HG03575 (cell line): ENCODE measurements at regions not wholly inside any gene's neighbourhood (a gene's known extent, or its start where the extent isn't known, plus 50 kb on each side); places are given as distances from the start of the nearest gene placed in this dataset.
"Not testable (repeated sequence)": the region's sequence is repeated elsewhere in the genome, so short reads cannot be mapped to it uniquely, and the experiment has no call there.

ENCODE experiments used
- ATAC-seq: cut with Tn5 transposase; IDR thresholded peaks from one replicate; pipeline ENCODE4 v1.9.1; 2021; ENCODE audit not compliant: unreplicated experiment, insufficient number of reproducible peaks, low FRiP score; ENCODE audit errors: extremely low read depth

- not testable (repeated sequence) for ATAC-seq
These were observed 60.0 kb upstream of the GPC3 start for GRCh38 chrX:134045372-134045771.

DNA sequence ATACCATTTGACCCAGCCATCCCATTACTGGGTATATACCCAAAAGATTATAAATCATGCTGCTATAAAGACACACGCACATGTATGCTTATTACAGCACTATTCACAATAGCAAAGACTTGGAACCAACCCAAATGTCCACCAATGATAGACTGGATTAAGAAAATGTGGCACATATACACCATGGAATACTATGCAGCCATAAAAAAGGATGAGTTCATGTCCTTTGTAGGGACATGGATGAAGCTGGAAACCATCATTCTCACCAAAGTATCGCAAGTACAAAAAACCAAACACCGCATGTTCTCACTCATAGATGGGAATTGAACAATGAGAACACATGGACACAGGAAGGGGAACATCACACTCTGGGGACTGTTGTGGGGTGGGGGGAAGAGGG is 81.7 kb upstream of the GPC3 start:
- ATAC-seq = not testable (repeated sequence)

- not testable (repeated sequence) for ATAC-seq
These were observed 86.5 kb upstream of the GPC3 start for GRCh38 chrX:134071899-134072298.

DNA sequence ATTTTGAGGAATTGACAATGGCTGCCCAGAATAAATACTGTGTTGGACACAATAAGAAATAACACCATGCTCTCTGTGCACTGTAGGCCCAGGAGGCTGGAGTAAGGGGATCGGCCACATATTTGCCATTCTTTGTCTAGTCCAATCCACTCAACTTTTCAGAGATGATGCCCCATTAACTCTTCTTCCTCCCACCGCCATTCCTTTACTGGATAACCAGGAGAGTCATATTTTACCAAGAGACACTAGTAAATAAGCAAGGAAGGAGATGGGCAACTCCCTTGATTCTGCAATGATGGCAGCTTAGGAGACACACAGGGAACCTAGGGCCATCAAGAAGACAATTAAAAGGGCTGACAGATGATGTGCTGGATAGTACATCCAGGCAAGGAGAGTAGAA is 87.9 kb upstream of the GPC3 start:
- ATAC-seq = no peak

DNA sequence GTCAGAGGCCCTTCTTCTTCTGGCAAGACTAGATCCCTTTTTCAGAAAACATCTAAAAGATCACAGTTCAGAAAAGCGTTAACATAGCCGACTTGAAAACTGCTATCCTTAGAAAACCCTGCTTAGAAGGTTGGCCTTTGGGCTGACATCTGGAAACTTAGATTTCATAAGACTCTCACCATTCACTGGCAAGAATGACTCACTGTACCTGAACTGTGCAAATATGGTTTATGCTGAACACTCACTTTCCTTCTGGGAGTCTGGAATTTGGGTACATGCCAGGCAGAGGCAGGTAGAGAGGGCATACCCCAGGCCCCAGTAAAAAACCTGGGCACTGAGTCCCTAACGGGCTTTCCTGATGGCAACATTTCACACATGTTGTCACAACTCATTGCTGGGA is 88.8 kb upstream of the GPC3 start:
- no peak for ATAC-seq

GRCh38 chrX:134075894-134076718 is 90.7 kb upstream of the GPC3 start:
- ATAC-seq = no peak

DNA sequence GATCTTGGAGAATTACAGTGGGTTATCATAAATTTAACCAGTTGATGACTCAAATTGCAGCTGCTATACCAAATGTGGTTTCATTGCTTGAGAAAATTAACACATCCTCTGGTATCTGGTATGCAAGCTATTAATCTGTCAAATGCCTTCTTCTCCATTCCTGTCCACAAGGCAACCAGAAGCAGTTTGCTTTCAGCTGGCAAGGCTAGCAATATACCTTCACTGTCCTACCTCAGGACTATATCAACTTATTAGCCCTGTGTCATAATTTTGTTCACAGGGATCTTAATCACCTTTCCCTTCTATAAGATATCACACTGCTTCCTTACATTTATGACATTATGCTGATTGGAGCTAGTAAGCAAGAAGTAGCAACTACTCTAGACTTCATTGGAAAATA is 110.0 kb upstream of the GPC3 start:
- ATAC-seq = no peak

DNA sequence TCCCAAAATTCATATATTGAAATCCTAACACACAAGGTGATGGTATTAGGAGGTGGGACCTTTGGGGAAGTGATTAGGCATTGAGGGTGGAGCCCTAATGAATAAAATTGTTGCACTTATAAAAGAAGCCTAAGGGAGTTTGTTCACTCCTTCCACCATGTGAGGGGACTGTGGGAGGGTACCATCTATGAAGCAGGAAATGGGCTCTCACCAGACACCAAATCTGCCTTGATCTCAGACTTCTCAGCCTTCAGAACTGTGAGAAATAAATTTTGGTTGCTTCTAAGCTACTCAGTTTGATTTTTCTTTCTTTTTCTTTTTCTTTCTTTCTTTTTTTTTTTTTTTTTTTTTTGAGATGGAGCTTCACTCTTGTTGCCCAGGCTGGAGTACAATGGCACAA is 116.2 kb upstream of the GPC3 start:
- no peak for ATAC-seq

- no peak for ATAC-seq
These were observed 121.7 kb upstream of the CCDC160 start for GRCh38 chrX:134115270-134115669.

- ATAC-seq = no peak
These were observed 99.6 kb upstream of the CCDC160 start for GRCh38 chrX:134137341-134137740.

DNA sequence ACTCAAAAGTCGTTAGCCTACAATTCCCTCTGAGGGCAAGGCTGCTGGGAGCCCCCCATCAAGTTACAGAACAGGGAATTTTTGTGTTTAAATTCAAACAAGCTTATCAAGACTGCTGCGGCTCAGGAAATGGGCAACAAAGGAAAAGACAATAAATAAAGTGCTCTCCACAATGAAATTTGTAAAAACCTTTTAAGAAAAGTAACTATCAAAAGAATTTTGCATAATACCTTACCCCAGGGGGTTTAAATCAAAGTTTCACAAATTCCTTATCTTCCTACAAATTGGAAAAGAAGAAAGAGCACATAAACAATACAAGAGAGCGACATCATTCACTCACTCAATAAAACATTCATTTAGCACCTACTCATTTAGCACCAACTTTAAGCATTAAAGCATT is 97.9 kb upstream of the CCDC160 start:
- no peak for ATAC-seq

DNA sequence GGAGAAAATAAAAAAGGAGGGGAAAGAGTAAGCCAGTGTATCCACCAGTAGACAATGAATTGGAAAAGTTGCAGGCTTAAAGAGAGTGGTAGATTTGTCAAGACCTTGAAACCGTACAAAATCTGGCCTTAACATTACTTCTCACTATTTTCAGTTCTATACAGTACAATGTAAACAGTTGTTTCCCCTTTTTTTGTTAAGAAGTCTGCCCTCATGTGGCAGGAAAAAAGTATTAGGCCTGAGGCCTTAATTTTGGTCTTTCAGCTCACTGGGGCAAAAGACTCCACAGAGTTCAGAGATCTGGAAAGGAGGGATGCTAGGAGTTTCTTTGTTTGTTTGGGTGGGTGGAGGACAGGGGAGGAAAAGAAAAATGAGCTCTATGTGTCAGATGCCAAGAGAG is 92.8 kb upstream of the CCDC160 start:
- ATAC-seq = no peak

GRCh38 chrX:134146493-134146892 is 90.5 kb upstream of the CCDC160 start:
- ATAC-seq = no peak

DNA sequence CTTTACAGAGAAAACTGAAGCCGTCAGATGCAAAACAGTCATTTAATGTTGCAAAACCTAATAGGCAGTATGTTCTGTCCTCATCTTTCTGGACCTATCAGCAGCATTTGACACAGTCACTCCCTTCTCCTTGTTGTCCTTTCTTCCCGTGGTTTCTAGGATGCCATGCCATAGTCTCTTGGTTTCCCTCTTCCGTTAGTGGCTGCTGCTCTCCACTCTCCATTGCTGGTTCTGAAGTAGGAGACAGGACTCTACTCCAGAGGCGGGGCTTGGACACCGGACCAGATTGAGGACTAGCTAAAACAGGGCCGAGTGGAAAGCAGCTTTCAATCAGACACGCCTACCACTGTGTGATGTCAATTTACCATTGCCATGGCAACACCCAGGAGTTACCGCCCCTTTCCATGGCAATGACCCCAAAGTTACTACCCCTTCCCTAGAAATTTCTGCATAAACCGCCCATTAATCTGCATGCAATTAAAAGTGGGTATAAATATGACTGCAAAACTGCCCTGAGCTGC is 88.8 kb upstream of the CCDC160 start:
- no peak for ATAC-seq

DNA sequence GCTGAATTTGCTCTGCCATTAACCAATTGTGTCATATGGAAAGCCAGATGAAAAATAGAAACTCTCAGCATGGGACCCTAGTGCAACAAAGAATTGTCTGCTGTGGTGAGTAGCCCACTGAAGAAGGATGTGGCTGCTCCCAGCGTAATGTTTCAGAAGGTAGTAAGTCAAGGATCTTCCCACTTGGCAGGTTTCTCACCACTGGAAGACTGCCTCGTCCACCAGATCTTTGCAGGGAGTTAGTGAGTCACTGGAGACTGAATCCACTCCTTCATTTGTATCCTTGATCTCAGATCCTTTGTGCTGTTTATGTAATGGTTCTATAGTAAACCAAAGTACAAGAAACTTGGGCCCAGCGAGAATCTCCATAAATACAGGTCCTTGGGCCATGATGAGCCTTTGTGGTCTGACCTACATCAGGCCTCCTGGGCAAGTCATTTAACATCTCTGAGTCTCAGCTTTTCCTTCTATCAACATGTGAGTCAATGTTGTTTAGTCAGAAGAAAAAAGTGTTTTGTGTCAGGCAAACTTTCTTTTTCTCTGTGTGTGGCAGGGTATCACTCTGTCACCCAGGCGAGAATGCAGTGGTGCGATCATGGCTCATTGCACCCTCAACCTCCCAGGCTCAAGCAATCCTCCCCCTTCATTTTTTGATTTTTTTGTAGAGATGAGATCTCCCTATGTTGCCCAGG is 78.0 kb upstream of the CCDC160 start:
- no peak for ATAC-seq

DNA sequence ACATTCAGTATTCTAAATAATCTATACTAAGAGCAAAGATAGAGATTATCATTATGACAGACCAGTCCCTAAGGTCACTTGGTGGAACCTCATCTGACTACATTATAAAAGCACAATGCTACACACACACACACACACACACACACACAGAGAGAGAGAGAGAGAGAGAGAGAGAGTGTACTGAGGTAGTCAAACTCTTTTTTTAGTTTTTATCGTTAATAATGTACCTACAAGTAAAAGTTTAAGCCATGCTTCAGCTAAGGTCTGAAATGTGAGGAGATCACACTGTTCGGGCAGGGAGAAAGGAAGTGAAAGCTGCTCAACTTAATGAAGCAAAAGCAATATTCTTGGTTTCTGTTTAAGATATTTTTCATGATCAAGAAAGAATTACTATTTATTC is 75.8 kb upstream of the CCDC160 start:
- peak; percentile 70 for ATAC-seq

- ATAC-seq = no peak
These were observed 75.0 kb upstream of the CCDC160 start for GRCh38 chrX:134162032-134162431.

- no peak for ATAC-seq
These were observed 73.1 kb upstream of the CCDC160 start for GRCh38 chrX:134163836-134164235.

GRCh38 chrX:134167591-134168203 is 69.3 kb upstream of the CCDC160 start:
- no peak for ATAC-seq
